ENCODE measurements at regions not wholly inside any gene's neighbourhood (a gene's known extent, or its start where the extent isn't known, plus 50 kb on each side); places are given as distances from the start of the nearest gene placed in this dataset.

- TF ChIP-seq TAF1 (IDR thresholded peaks at IDR 0.05; ENCODE audit: low read depth, low read length) (no peak), SPI1 (IDR thresholded peaks at IDR 0.05; ENCODE audit: low read depth, low read length) (no peak), POLR2AphosphoS5 (IDR thresholded peaks at IDR 0.05; ENCODE audit: low read depth, low read length) (no peak), POLR2A (IDR thresholded peaks at IDR 0.05; ENCODE audit: low read depth, low read length) (no peak)
Observed at GRCh38 chr21:15255261-15255660, 190.5 kb upstream of the NRIP1 start.
